ENCODE measurements at regions not wholly inside any gene's neighbourhood (a gene's known extent, or its start where the extent isn't known, plus 50 kb on each side); places are given as distances from the start of the nearest gene placed in this dataset.
"Not testable (repeated sequence)": the region's sequence is repeated elsewhere in the genome, so short reads cannot be mapped to it uniquely, and the experiment has no call there.

- intact Hi-C loops (cut with DNase I), result no loop called here
- Histone ChIP-seq H3K27ac (no peak overlapping the region), H3K4me1 (no peaks in the 10 kb centered on the region), H3K36me3 (no peaks in the 10 kb centered on the region), H3K9me3 (no peaks in the 10 kb centered on the region), H3K4me3 (no peak overlapping the region), H3K27me3 (no peaks in the 10 kb centered on the region)
- TF ChIP-seq CTCF (IDR thresholded peaks at IDR 0.05), result no peak
- ATAC-seq (no peak), DNase-seq (no peak)
These were observed 1198.6 kb downstream of the GATA3 start for GRCh38 chr10:9253121-9253520.

- no peak for ATAC-seq
- DNase-seq, result no peak
- TF ChIP-seq CTCF (IDR thresholded peaks at IDR 0.05), result no peak
- Histone ChIP-seq H3K4me1 (no peaks in the 10 kb centered on the region), H3K27me3 (no peaks in the 10 kb centered on the region), H3K36me3 (no peaks in the 10 kb centered on the region), H3K4me3 (no peak overlapping the region), H3K9me3 (no peaks in the 10 kb centered on the region), H3K27ac (no peak overlapping the region)
- intact Hi-C loops (cut with DNase I), result no loop called here
These were observed 1199.9 kb downstream of the GATA3 start for GRCh38 chr10:9254353-9254752.

GRCh38 chr10:9260690-9261089 lies 1206.2 kb downstream of the GATA3 start:
- Histone ChIP-seq H3K9me3 (no peaks in the 10 kb centered on the region), H3K36me3 (no peaks in the 10 kb centered on the region), H3K27ac (no peak overlapping the region), H3K27me3 (no peaks in the 10 kb centered on the region), H3K4me3 (no peak overlapping the region), H3K4me1 (no peaks in the 10 kb centered on the region)
- no peak for TF ChIP-seq CTCF (IDR thresholded peaks at IDR 0.05)
- ATAC-seq, result no peak
- intact Hi-C loops (cut with DNase I), result no loop called here
- DNase-seq, result no peak

- H3K27me3 ChIP-seq, result no peaks in the 10 kb centered on the region
- no peak overlapping the region for H3K4me3 ChIP-seq
- H3K4me1 ChIP-seq, result no peaks in the 10 kb centered on the region
- no peaks in the 10 kb centered on the region for H3K9me3 ChIP-seq
- no peak overlapping the region for H3K27ac ChIP-seq
- intact Hi-C loops (cut with DNase I), result no loop called here
- no peak for TF ChIP-seq CTCF (IDR thresholded peaks at IDR 0.05)
- ATAC-seq, result peak; percentile 39
- no peaks in the 10 kb centered on the region for H3K36me3 ChIP-seq
- DNase-seq, result no peak
These were observed 1208.3 kb downstream of the GATA3 start for GRCh38 chr10:9262770-9263169.

GRCh38 chr10:9268176-9268575 lies 1213.7 kb downstream of the GATA3 start:
- no peak overlapping the region for H3K4me3 ChIP-seq
- H3K36me3 ChIP-seq, result no peaks in the 10 kb centered on the region
- intact Hi-C loops (cut with DNase I), result no loop called here
- H3K27me3 ChIP-seq, result peaks cover 9% of the 10 kb centered on the region
- H3K9me3 ChIP-seq, result no peaks in the 10 kb centered on the region
- H3K4me1 ChIP-seq, result no peaks in the 10 kb centered on the region
- DNase-seq (no peak), ATAC-seq (no peak)
- TF ChIP-seq CTCF (IDR thresholded peaks at IDR 0.05), result no peak
- H3K27ac ChIP-seq, result no peak overlapping the region

- H3K36me3 ChIP-seq; ATAC-seq; H3K4me1 ChIP-seq; H3K27ac ChIP-seq; H3K9me3 ChIP-seq; H3K4me3 ChIP-seq; intact Hi-C loops (cut with DNase I); H3K27me3 ChIP-seq: not testable (repeated sequence)
- peak; percentile 56 for DNase-seq
These were observed 1218.8 kb downstream of the GATA3 start for GRCh38 chr10:9273126-9273833.
